Fibroblast of peridontal ligament (primary cell): ENCODE measurements at regions not wholly inside any gene's neighbourhood (a gene's known extent, or its start where the extent isn't known, plus 50 kb on each side); places are given as distances from the start of the nearest gene placed in this dataset.

ENCODE experiments used
- DNase-seq: peaks from one replicate; pipeline ENCODE4 v3.0.0-alpha.2; 2010; ENCODE audit errors: extremely low read depth

DNA sequence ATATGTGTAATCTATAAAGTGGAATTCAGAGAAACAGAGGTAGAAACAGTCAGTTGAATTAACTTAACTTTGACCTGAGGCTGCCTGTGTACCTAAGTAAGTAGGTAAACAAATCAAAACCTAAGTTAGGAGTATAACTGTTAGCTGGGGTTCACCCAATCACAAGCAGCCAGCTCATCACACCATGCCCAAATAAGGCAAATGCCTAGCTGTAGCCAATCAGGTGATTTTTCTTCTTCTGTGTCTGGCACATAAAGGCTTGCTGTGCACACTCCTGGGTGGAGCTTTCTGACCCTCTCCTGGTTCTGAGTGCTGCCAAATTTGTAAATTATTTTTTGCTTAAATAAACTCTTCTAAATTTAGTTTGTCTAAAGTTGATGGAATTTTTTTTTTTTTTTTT lies 54.7 kb upstream of the TRIM39 start:
- DNase-seq, result no peak

GRCh38 chr6:30267423-30267822 lies 54.2 kb upstream of the TRIM26 start:
- DNase-seq, result no peak

- DNase-seq, result no peak
These were observed 52.4 kb upstream of the TRIM26 start for GRCh38 chr6:30265594-30265993.

DNA sequence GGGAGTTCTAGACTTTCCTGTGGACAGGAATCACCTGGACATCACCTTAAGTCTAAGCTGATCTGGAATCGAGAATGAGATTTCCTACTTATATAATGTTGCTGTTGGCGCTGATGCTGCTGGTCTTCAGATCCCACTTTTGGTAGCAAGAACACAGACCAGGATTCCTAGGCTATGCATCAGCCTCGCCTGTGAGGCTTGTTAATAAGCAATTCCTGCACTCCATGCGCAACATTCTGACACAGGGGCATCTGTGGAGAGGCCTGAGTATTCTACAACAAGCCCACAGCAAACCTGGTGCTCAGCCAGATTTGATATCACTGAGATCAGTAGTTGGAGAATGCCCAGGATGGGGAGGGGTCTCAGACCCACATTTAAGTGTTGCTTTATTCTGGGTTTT lies 52.0 kb upstream of the TRIM26 start:
- no peak for DNase-seq

GRCh38 chr6:30264743-30265142 lies 51.5 kb upstream of the TRIM26 start:
- DNase-seq, result peak; percentile 28

- peak; percentile 49 for DNase-seq
These were observed 50.5 kb upstream of the TRIM26 start for GRCh38 chr6:30263734-30264133.
